Neural crest cell (in vitro differentiated cells): ENCODE measurements at regions not wholly inside any gene's neighbourhood (a gene's known extent, or its start where the extent isn't known, plus 50 kb on each side); places are given as distances from the start of the nearest gene placed in this dataset.

ENCODE experiments used
- DNase-seq: peaks from one replicate; pipeline ENCODE4 v3.0.0; 2021; ENCODE audit warnings: low read depth, mixed read lengths, low spot score
- H3K27ac Mint-ChIP-seq: one replicate; pipeline ENCODE4 v1.8.0; 2021; ENCODE audit warnings: mild to moderate bottlenecking, mixed read lengths; ENCODE audit not compliant: unreplicated experiment
- H3K27me3 Mint-ChIP-seq: 2 replicates; pipeline ENCODE4 v1.8.0; 2021; ENCODE audit warnings: low read depth, mild to moderate bottlenecking, mixed read lengths
- H3K36me3 Mint-ChIP-seq: 2 replicates; pipeline ENCODE4 v1.8.0; 2021; ENCODE audit warnings: low read depth, mild to moderate bottlenecking, mixed read lengths
- H3K4me1 Mint-ChIP-seq: 2 replicates; pipeline ENCODE4 v1.8.0; 2021; ENCODE audit warnings: mixed read lengths
- H3K4me3 Mint-ChIP-seq: one replicate; pipeline ENCODE4 v1.8.0; 2021; ENCODE audit warnings: mild to moderate bottlenecking, mixed read lengths
- H3K9me3 Mint-ChIP-seq: 2 replicates; pipeline ENCODE4 v1.8.0; 2021; ENCODE audit warnings: mixed read lengths
- CTCF ChIP-seq: fragments of 200-600 bp; sonication (generic); conservative IDR thresholded peaks from 2 replicates; pipeline ENCODE4 v1.5.0; 2021; ENCODE audit warnings: antibody characterized with exemption, mild to moderate bottlenecking

- no peak overlapping the region for H3K4me3 Mint-ChIP-seq
- DNase-seq: no peak
- no peaks in the 10 kb centered on the region for H3K9me3 Mint-ChIP-seq
- H3K27ac Mint-ChIP-seq: no peak overlapping the region
- H3K27me3 Mint-ChIP-seq: no peaks in the 10 kb centered on the region
- TF ChIP-seq CTCF: no peak
- H3K36me3 Mint-ChIP-seq: no peaks in the 10 kb centered on the region
- no peaks in the 10 kb centered on the region for H3K4me1 Mint-ChIP-seq
Measured at GRCh38 chr17:53740312-53740711, 82.4 kb upstream of the KIF2B start.

- Mint-ChIP-seq H3K27me3 (no peaks in the 10 kb centered on the region), H3K9me3 (no peaks in the 10 kb centered on the region), H3K36me3 (no peaks in the 10 kb centered on the region), H3K27ac (no peak overlapping the region), H3K4me1 (no peaks in the 10 kb centered on the region), H3K4me3 (no peak overlapping the region)
- DNase-seq: no peak
- no peak for TF ChIP-seq CTCF
Measured at GRCh38 chr17:53736516-53737240, 86.0 kb upstream of the KIF2B start.

GRCh38 chr17:53724726-53725125 is 98.0 kb upstream of the KIF2B start:
- Mint-ChIP-seq H3K36me3 (peaks cover 4% of the 10 kb centered on the region), H3K27me3 (no peaks in the 10 kb centered on the region), H3K27ac (no peak overlapping the region), H3K4me1 (no peaks in the 10 kb centered on the region), H3K9me3 (peaks cover 2% of the 10 kb centered on the region), H3K4me3 (no peak overlapping the region)
- no peak for TF ChIP-seq CTCF
- no peak for DNase-seq

GRCh38 chr17:53722407-53722806 is 100.3 kb upstream of the KIF2B start:
- H3K4me1 Mint-ChIP-seq: no peaks in the 10 kb centered on the region

GRCh38 chr17:53721101-53721500 is 101.6 kb upstream of the KIF2B start:
- H3K27ac Mint-ChIP-seq: no peak overlapping the region
- no peak for TF ChIP-seq CTCF
- H3K36me3 Mint-ChIP-seq: no peaks in the 10 kb centered on the region
- DNase-seq: no peak
- H3K4me1 Mint-ChIP-seq: no peaks in the 10 kb centered on the region
- H3K27me3 Mint-ChIP-seq: no peaks in the 10 kb centered on the region
- no peak overlapping the region for H3K4me3 Mint-ChIP-seq
- H3K9me3 Mint-ChIP-seq: no peaks in the 10 kb centered on the region

More at GRCh38 chr17:53722407-53722806, 100.3 kb upstream of the KIF2B start:
- H3K4me3 Mint-ChIP-seq: no peak overlapping the region
- H3K36me3 Mint-ChIP-seq: peaks cover 2% of the 10 kb centered on the region
- no peak overlapping the region for H3K27ac Mint-ChIP-seq
- H3K27me3 Mint-ChIP-seq: no peaks in the 10 kb centered on the region
- no peak for DNase-seq
- peaks cover 2% of the 10 kb centered on the region for H3K9me3 Mint-ChIP-seq
- no peak for TF ChIP-seq CTCF
